ENCODE measurements at regions not wholly inside any gene's neighbourhood (a gene's known extent, or its start where the extent isn't known, plus 50 kb on each side); places are given as distances from the start of the nearest gene placed in this dataset.
A peak's percentile ranks its signal among the peaks of the same experiment; 100 is the strongest.
"Not testable (repeated sequence)": the region's sequence is repeated elsewhere in the genome, so short reads cannot be mapped to it uniquely, and the experiment has no call there.

DNA sequence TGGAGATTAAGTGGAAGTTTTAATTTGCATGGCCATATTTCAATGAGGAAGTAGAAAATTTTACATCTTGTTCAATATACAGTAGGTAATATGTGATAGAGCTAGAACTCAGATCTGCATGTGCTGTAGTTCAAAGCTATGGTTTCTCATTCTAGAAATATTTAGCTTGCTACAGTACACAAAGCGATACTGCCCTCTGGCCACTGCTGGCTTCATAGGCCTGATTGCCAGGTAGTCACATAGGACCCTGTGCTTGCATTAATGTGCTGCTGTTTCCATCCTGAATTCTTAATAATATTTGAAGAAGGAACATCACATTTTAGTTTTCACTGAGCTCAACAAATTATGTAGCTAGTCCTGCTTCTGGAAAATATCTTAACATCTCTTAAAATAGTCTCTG, 87.0 kb downstream of the PLSCR2 start:
- Histone ChIP-seq H3K9ac (ENCODE audit: low read depth, low read length) (no peak overlapping the region), H3K9me3 (ENCODE audit: insufficient read depth, low read depth, low read length) (no peaks in the 10 kb centered on the region), H3K36me3 (ENCODE audit: insufficient read depth, low read length) (no peaks in the 10 kb centered on the region), H3K27me3 (ENCODE audit: insufficient read depth, low read length) (no peaks in the 10 kb centered on the region), H3K4me3 (ENCODE audit: low read length) (no peak overlapping the region), H3K27ac (ENCODE audit: low read depth, low read length) (no peak overlapping the region), H3K4me1 (ENCODE audit: insufficient read depth, low read length) (peaks cover 10% of the 10 kb centered on the region; the same call in 1 of the 2 replicates)
- WGBS = 91% methylated on average over 1 of the region's 1 CpG

DNA sequence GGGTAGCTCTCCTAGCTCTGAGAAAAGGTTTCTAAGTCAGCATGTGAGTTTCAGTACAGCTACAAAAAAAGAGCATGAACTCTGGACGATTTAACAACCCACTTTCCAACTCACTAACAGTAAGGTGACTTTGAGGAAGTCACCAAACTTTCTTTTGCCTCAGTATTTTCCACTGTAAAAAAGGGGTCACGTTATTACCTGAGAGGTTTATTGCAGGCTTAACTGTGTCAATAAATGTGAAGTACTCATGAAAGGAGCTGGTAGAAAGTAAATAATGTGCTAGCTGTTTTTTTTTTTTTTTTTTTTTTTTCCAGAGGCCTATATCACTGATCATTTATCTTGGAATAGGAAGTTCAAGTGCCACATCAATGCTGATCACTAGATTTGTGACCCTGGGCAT, 89.3 kb downstream of the PLSCR2 start:
- H3K9me3 ChIP-seq (ENCODE audit: insufficient read depth, low read depth, low read length) = no peaks in the 10 kb centered on the region
- H3K4me3 ChIP-seq (ENCODE audit: low read length) = no peak overlapping the region
- no peaks in the 10 kb centered on the region for H3K36me3 ChIP-seq (ENCODE audit: insufficient read depth, low read length)
- H3K9ac ChIP-seq (ENCODE audit: low read depth, low read length) = no peak overlapping the region
- no peak overlapping the region for H3K27ac ChIP-seq (ENCODE audit: low read depth, low read length)
- WGBS = 93% methylated on average over 2 of the region's 2 CpGs
- peaks cover 10% of the 10 kb centered on the region; the same call in 1 of the 2 replicates for H3K4me1 ChIP-seq (ENCODE audit: insufficient read depth, low read length)
- H3K27me3 ChIP-seq (ENCODE audit: insufficient read depth, low read length) = no peaks in the 10 kb centered on the region

DNA sequence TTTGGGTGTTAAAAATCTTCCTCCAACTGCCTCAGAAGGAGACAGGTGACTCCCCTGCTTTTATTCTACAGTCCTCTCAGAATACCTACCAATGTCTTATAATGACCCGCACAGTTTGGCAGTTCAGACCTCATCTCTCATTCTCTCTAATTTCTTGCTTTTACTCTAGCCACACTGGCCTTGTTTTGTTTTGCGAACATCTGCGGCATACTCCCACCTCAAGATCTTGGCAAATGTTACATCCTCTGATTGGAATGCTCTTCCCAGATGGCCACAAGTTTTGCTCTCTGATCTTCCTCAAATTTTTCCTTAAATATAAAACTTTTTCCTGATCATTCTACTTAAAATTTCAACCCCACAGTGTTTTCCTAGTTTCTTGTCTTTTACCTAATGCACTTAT, 94.1 kb downstream of the PLSCR2 start:
- Histone ChIP-seq H3K27me3 (ENCODE audit: insufficient read depth, low read length) (no peaks in the 10 kb centered on the region), H3K9ac (ENCODE audit: low read depth, low read length) (no peak overlapping the region), H3K9me3 (ENCODE audit: insufficient read depth, low read depth, low read length) (no peaks in the 10 kb centered on the region), H3K4me3 (ENCODE audit: low read length) (no peak overlapping the region), H3K36me3 (ENCODE audit: insufficient read depth, low read length) (no peaks in the 10 kb centered on the region), H3K27ac (ENCODE audit: low read depth, low read length) (no peak overlapping the region), H3K4me1 (ENCODE audit: insufficient read depth, low read length) (peaks cover 3% of the 10 kb centered on the region; the same call in 1 of the 2 replicates)
- 94% methylated on average over 3 of the region's 3 CpGs for WGBS

- H3K27me3 ChIP-seq (ENCODE audit: insufficient read depth, low read length) = no peaks in the 10 kb centered on the region
- H3K9ac ChIP-seq (ENCODE audit: low read depth, low read length) = no peak overlapping the region
- H3K36me3 ChIP-seq (ENCODE audit: insufficient read depth, low read length) = no peaks in the 10 kb centered on the region
- H3K4me1 ChIP-seq (ENCODE audit: insufficient read depth, low read length) = peaks cover 3% of the 10 kb centered on the region; the same call in 1 of the 2 replicates
- H3K9me3 ChIP-seq (ENCODE audit: insufficient read depth, low read depth, low read length) = no peaks in the 10 kb centered on the region
- 88% methylated on average over 2 of the region's 2 CpGs for WGBS
- no peak overlapping the region for H3K4me3 ChIP-seq (ENCODE audit: low read length)
- H3K27ac ChIP-seq (ENCODE audit: low read depth, low read length) = no peak overlapping the region
Measured at GRCh38 chr3:146374146-146374545, 95.2 kb downstream of the PLSCR2 start.

DNA sequence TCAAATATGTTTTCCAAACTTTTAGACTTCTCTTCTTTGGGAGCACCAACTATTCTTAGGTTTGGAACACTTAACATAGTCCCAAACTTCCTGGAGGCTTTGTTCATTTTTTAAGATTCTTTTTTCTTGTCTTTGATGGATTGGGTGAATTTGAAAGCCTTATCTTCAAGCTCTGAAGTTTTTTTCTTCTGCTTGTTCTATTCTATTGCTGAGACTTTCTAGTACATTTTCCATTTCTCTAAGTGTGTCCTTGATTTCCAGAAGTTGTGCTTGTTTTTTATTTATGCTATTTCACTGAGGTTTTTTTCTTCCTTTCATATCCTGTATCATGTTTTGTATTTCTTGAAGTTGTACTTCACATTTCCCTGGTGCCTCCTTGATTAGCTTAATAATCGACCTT, 97.5 kb downstream of the PLSCR2 start:
- no peaks in the 10 kb centered on the region for H3K36me3 ChIP-seq (ENCODE audit: insufficient read depth, low read length)
- H3K9ac ChIP-seq (ENCODE audit: low read depth, low read length) = no peak overlapping the region
- H3K4me3 ChIP-seq (ENCODE audit: low read length) = no peak overlapping the region
- WGBS = 100% methylated on average over 1 of the region's 1 CpG
- H3K27ac ChIP-seq (ENCODE audit: low read depth, low read length) = no peak overlapping the region
- peaks cover 9% of the 10 kb centered on the region for H3K4me1 ChIP-seq (ENCODE audit: insufficient read depth, low read length)
- no peaks in the 10 kb centered on the region for H3K27me3 ChIP-seq (ENCODE audit: insufficient read depth, low read length)
- no peaks in the 10 kb centered on the region for H3K9me3 ChIP-seq (ENCODE audit: insufficient read depth, low read depth, low read length)

DNA sequence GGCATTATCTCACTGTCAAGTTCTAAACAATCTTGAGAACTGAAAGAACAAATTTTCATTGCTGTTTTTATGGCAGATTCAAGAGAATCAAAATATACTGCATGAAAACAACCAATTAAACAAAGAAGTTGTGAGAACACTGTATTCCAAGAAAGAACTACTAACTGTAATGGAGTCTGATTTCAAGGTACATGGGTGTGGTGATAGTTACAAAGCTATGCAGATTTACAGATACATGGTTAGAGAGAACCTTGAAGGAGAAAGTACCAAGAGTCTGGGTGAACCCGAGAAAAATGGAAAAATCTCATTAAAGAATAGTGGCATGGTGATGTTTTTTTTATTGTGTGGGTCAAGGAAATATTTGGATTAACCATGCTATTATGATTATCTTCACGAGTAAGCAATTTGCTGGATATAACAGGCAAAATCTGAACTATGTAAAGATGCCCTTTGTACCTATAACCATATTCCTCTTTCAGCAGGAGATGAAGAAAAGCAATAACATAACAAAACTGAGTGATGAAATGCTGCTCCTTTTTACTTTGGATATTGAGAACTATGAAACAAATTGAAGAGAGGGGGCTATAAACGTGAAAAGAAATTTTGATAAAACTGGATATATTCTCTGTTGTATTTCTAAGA, 100.4 kb downstream of the PLSCR2 start:
- no peak overlapping the region for H3K27ac ChIP-seq (ENCODE audit: low read depth, low read length)
- no peak overlapping the region for H3K9ac ChIP-seq (ENCODE audit: low read depth, low read length)
- no peaks in the 10 kb centered on the region for H3K9me3 ChIP-seq (ENCODE audit: insufficient read depth, low read depth, low read length)
- peaks cover 9% of the 10 kb centered on the region for H3K4me1 ChIP-seq (ENCODE audit: insufficient read depth, low read length)
- no peaks in the 10 kb centered on the region for H3K27me3 ChIP-seq (ENCODE audit: insufficient read depth, low read length)
- 96% methylated on average over 3 of the region's 3 CpGs for WGBS
- no peak overlapping the region for H3K4me3 ChIP-seq (ENCODE audit: low read length)
- no peaks in the 10 kb centered on the region for H3K36me3 ChIP-seq (ENCODE audit: insufficient read depth, low read length)

- WGBS = 93% methylated on average over 1 of the region's 1 CpG
- H3K27ac ChIP-seq (ENCODE audit: low read depth, low read length) = no peak overlapping the region
- H3K27me3 ChIP-seq (ENCODE audit: insufficient read depth, low read length) = no peaks in the 10 kb centered on the region
- H3K9ac ChIP-seq (ENCODE audit: low read depth, low read length) = no peak overlapping the region
- H3K9me3 ChIP-seq (ENCODE audit: insufficient read depth, low read depth, low read length) = peaks cover 20% of the 10 kb centered on the region
- no peak overlapping the region for H3K4me3 ChIP-seq (ENCODE audit: low read length)
- no peaks in the 10 kb centered on the region for H3K36me3 ChIP-seq (ENCODE audit: insufficient read depth, low read length)
- no peaks in the 10 kb centered on the region for H3K4me1 ChIP-seq (ENCODE audit: insufficient read depth, low read length)
Measured at GRCh38 chr3:146359841-146360240, 108.9 kb upstream of the PLSCR4 start.

- not testable (repeated sequence) for H3K9ac ChIP-seq (ENCODE audit: low read depth, low read length); H3K36me3 ChIP-seq (ENCODE audit: insufficient read depth, low read length); H3K27me3 ChIP-seq (ENCODE audit: insufficient read depth, low read length); H3K4me3 ChIP-seq (ENCODE audit: low read length); H3K4me1 ChIP-seq (ENCODE audit: insufficient read depth, low read length); H3K27ac ChIP-seq (ENCODE audit: low read depth, low read length)
- WGBS = 96% methylated on average over 6 of the region's 6 CpGs
- H3K9me3 ChIP-seq (ENCODE audit: insufficient read depth, low read depth, low read length) = peaks cover 17% of the 10 kb centered on the region
Measured at GRCh38 chr3:146354421-146354820, 103.5 kb upstream of the PLSCR4 start.

DNA sequence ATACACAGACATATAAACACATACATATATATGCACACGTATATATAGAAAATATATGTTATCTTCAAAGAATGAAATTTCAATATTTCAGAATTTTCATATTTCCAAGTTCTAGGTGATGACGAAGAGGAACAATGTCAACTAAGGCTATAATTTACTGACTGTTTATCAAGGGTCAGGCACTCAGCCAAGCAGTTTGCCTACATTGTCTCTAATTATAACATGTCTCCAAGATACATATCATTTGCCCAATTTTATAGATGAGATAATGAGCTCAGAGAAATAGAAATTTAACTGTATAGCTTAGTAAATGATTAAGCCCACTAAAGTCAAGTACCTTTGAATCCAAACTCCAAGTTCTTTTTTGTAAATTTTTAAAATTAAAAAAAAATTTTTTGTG, 99.9 kb upstream of the PLSCR4 start:
- peaks cover 14% of the 10 kb centered on the region for H3K9me3 ChIP-seq (ENCODE audit: insufficient read depth, low read depth, low read length)
- no peak overlapping the region for H3K27ac ChIP-seq (ENCODE audit: low read depth, low read length)
- 100% methylated on average over 1 of the region's 2 CpGs for WGBS
- no peak overlapping the region for H3K4me3 ChIP-seq (ENCODE audit: low read length)
- no peaks in the 10 kb centered on the region for H3K27me3 ChIP-seq (ENCODE audit: insufficient read depth, low read length)
- no peaks in the 10 kb centered on the region for H3K36me3 ChIP-seq (ENCODE audit: insufficient read depth, low read length)
- H3K4me1 ChIP-seq (ENCODE audit: insufficient read depth, low read length) = peaks cover 16% of the 10 kb centered on the region
- no peak overlapping the region for H3K9ac ChIP-seq (ENCODE audit: low read depth, low read length)

DNA sequence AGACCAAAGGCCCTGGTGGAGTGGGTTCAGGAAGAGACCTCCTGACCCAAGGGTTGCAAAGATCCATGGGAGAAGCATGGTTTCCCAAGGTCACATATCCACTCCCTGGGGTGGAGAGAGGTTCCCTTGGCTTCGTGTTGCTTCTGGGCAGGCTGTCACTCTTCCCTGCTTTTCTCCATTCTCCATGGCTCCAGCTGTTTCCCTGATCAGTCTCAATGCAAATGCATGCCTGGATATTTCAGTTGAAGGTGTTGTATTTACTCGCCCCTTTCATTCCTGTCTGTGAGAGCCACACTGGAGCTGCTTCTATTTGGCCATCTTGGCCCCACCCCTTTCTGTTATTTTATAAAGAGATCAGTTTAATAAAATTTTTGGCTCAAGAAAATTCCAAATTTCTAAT, 95.0 kb upstream of the PLSCR4 start:
- no peaks in the 10 kb centered on the region for H3K36me3 ChIP-seq (ENCODE audit: insufficient read depth, low read length)
- H3K4me1 ChIP-seq (ENCODE audit: insufficient read depth, low read length) = peaks cover 21% of the 10 kb centered on the region
- no peak overlapping the region for H3K4me3 ChIP-seq (ENCODE audit: low read length)
- 36% methylated on average over 2 of the region's 2 CpGs for WGBS
- H3K27me3 ChIP-seq (ENCODE audit: insufficient read depth, low read length) = no peaks in the 10 kb centered on the region
- no peaks in the 10 kb centered on the region for H3K9me3 ChIP-seq (ENCODE audit: insufficient read depth, low read depth, low read length)
- no peak overlapping the region for H3K9ac ChIP-seq (ENCODE audit: low read depth, low read length)
- H3K27ac ChIP-seq (ENCODE audit: low read depth, low read length) = 0 out of 2 replicates have a peak overlapping the region, but pooled peaks have one; percentile 10

- WGBS = 93% methylated on average over 1 of the region's 2 CpGs
- no peak overlapping the region for H3K4me3 ChIP-seq (ENCODE audit: low read length)
- no peaks in the 10 kb centered on the region for H3K36me3 ChIP-seq (ENCODE audit: insufficient read depth, low read length)
- H3K9ac ChIP-seq (ENCODE audit: low read depth, low read length) = no peak overlapping the region
- peaks cover 20% of the 10 kb centered on the region for H3K4me1 ChIP-seq (ENCODE audit: insufficient read depth, low read length)
- H3K27ac ChIP-seq (ENCODE audit: low read depth, low read length) = no peak overlapping the region
- no peaks in the 10 kb centered on the region for H3K9me3 ChIP-seq (ENCODE audit: insufficient read depth, low read depth, low read length)
- no peaks in the 10 kb centered on the region for H3K27me3 ChIP-seq (ENCODE audit: insufficient read depth, low read length)
Measured at GRCh38 chr3:146343551-146343950, 92.6 kb upstream of the PLSCR4 start.

DNA sequence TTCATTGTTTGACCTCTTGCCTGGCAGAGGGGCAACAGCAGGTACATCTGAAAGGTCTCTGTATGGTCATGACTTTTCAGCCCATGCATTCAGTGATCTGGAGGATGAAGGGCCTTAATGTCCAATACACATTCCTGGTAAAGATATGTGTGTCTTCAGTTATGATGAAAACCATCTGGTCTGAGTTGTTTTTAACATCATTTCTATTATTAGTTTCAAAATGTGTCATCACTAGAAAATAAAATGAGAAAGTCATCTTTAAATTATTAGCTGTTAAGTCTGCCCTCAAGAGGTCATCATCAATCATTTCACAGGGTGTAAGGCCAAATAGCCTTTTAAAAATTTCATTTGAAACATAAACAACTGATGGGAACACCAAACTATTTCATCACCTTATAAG, 92.1 kb upstream of the PLSCR4 start:
- Histone ChIP-seq H3K36me3 (ENCODE audit: insufficient read depth, low read length) (no peaks in the 10 kb centered on the region), H3K27me3 (ENCODE audit: insufficient read depth, low read length) (no peaks in the 10 kb centered on the region), H3K9me3 (ENCODE audit: insufficient read depth, low read depth, low read length) (no peaks in the 10 kb centered on the region), H3K4me1 (ENCODE audit: insufficient read depth, low read length) (peaks cover 16% of the 10 kb centered on the region), H3K27ac (ENCODE audit: low read depth, low read length) (no peak overlapping the region), H3K4me3 (ENCODE audit: low read length) (no peak overlapping the region), H3K9ac (ENCODE audit: low read depth, low read length) (no peak overlapping the region)

Measured in HUES64 (cell line).